Adrenal gland (tissue), 5 donors: ENCODE measurements at regions not wholly inside any gene's neighbourhood (a gene's known extent, or its start where the extent isn't known, plus 50 kb on each side); places are given as distances from the start of the nearest gene placed in this dataset.

ENCODE experiments used
- CTCF ChIP-seq, 6 experiments: fragments of 450-650 bp in 4 of 6; fragments of 200-600 bp in 2 of 6; sonication (generic) in 1 of 6; IDR thresholded peaks; 1 replicate in 5 of 6; 2 replicates in 1 of 6; pipeline versions ENCODE4 v1.5.1 to v1.8.0; 2016 to 2021; ENCODE audit warnings: antibody characterized with exemption in 6 of 6, mild to moderate bottlenecking in 2 of 6, moderate library complexity in 1 of 6
- POLR2A ChIP-seq, 2 donors: fragments of 450-650 bp; IDR thresholded peaks; one replicate each; pipeline ENCODE4 v1.6.1; 2017; ENCODE audit warnings: antibody characterized with exemption in 2 of 2, mild to moderate bottlenecking in 2 of 2, moderate library complexity in 1 of 2
- donor health status: DM: no; HTN: no; CAD: no.

DNA sequence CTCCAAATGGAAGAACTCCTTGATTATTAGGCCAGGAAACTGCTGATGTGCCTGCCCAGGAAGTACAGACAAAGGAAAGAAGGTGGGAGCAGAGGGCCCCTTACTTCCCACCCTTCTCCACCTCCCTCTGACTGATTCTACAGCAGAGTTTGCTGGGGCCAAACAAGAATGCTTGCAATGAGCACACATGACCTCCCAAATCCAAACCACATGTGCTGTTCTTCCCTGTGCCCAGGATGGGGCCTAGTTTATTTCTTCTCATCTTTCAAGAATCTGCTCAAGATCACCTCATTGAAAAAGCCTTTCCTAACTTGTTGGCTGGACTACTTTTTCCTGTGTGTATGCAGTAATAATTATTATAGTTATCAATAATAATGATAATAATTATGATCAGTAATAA is 286.1 kb downstream of the RAB38 start:
- no peak for TF ChIP-seq CTCF (IDR thresholded peaks at IDR 0.05)
- no peak for TF ChIP-seq POLR2A (IDR thresholded peaks at IDR 0.05)
